Pancreas (tissue), 10 donors: ENCODE measurements at regions not wholly inside any gene's neighbourhood (a gene's known extent, or its start where the extent isn't known, plus 50 kb on each side); places are given as distances from the start of the nearest gene placed in this dataset.
A peak's percentile ranks its signal among the peaks of the same experiment; 100 is the strongest.

ENCODE experiments used
- ATAC-seq, 4 donors: fragments of 200-7000 bp; cut with Tn5 transposase; one replicate each; pipeline versions ENCODE4 v1.8.0 to v1.9.1; 2020; ENCODE audit warnings: mild to moderate bottlenecking in 4 of 4, moderate library complexity in 4 of 4
- DNase-seq, 6 donors: peaks; one replicate each; pipeline ENCODE4 v3.0.0-alpha.2; 2020
- FAIRE-seq: peaks from 2 replicates; lab custom pipeline; 2012; peaks lifted over from hg19 to GRCh38; lab: Jason Lieb, UNC
- H3K27ac ChIP-seq, 4 donors: fragments of 200-600 bp; sonication (generic); 1 replicate in 3 of 4; 2 replicates in 1 of 4; pipeline versions ENCODE4 v1.5.0 to v1.8.0; 2020
- H3K27me3 ChIP-seq, 4 donors: fragments of 200-600 bp; one replicate each; pipeline ENCODE4 v1.8.0; 2021
- H3K36me3 ChIP-seq, 3 donors: fragments of 200-600 bp; sonication (generic) in 1 of 3; one replicate each; pipeline versions ENCODE4 v1.5.0 to v1.8.0; 2020 to 2021
- H3K4me1 ChIP-seq, 3 donors: fragments of 200-600 bp; one replicate each; pipeline ENCODE4 v1.8.0; 2021
- H3K4me3 ChIP-seq, 4 donors: fragments of 200-600 bp; sonication (generic) in 2 of 4; one replicate each; pipeline versions ENCODE4 v1.5.0 to v1.8.0; 2020 to 2021
- H3K9me3 ChIP-seq, 4 donors: fragments of 200-600 bp; one replicate each; pipeline ENCODE4 v1.8.0; 2021
- CTCF ChIP-seq, 4 donors: fragments of 200-600 bp; sonication (generic) in 3 of 4; IDR thresholded peaks; one replicate each; pipeline versions ENCODE4 v1.5.0 to v1.8.0; 2021; ENCODE audit warnings: antibody characterized with exemption in 4 of 4
- WGBS, 2 donors: extraction: QIAGEN DNeasy Blood & Tissue Kit; methylation state at CpG; one replicate each; pipeline ENCODE4 v1.1.7; 2013; 5-methylcytosine and 5-hydroxymethylcytosine counted together
- intact Hi-C, 3 donors: fragments of 100-400 bp; cut with DNase I; formaldehyde crosslinking; loops; one replicate each; pipeline versions ENCODE4 v1.11.1 to v1.14.2; 2022
- donor health status: healthy with polysubstance abuse.
- donor health status: DM: no; HTN: no; CAD: no; lungs with moderate emphysema.
- donor health status: DM: no; HTN: no; CAD: no.
- donor health status: control.
- donor health status: control.
- donor health status: Bipolar disorder and iron deficiency.
- donor health status: DM: yes; HTN: yes; CAD: no.
- donor health status: DM: no; HTN: no; CAD: no.
- donor health status: DM: no; HTN: no; CAD: no.
- donor health status: DM: yes; HTN: yes; CAD: no.

DNA sequence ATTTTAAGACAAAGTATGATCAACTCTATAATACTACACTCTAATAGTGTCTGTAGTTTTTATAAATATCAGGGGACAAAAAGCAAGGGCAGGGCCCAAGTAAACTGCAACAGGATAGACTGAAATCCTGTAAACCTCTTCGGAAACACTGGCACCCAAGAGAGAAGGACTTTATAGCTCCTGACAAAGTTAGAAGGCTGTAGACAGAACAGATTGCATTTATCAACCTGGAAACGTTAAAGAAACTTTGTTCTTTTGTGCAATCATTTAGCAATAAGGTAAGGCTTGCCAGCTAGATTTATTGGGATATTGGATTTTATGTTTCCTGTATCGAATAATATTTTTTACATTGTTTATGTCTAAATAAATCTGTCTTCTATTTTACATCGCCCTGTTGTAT, 91.8 kb upstream of the MAN2A1 start:
- no peak for TF ChIP-seq CTCF (IDR thresholded peaks at IDR 0.05)
- Histone ChIP-seq H3K27me3 (no peaks in the 10 kb centered on the region), H3K4me3 (no peak overlapping the region), H3K9me3 (no peaks in the 10 kb centered on the region), H3K27ac (no peak overlapping the region), H3K4me1 (no peaks in the 10 kb centered on the region), H3K36me3 (no peaks in the 10 kb centered on the region)
- ATAC-seq (no peak), FAIRE-seq (no peak), DNase-seq (no peak)
- intact Hi-C loops: no loop called here
- 54 to 55% methylated on average over 4 of the region's 4 CpGs for WGBS, 2 donors

- ATAC-seq (no peak), DNase-seq (no peak), FAIRE-seq (no peak)
- Histone ChIP-seq H3K27me3 (no peaks in the 10 kb centered on the region), H3K27ac (no peak overlapping the region), H3K4me3 (no peak overlapping the region), H3K9me3 (no peaks in the 10 kb centered on the region), H3K4me1 (no peaks in the 10 kb centered on the region), H3K36me3 (no peaks in the 10 kb centered on the region)
- WGBS, 2 donors: 80 to 88% methylated on average over 3 of the region's 3 CpGs
- TF ChIP-seq CTCF (IDR thresholded peaks at IDR 0.05): no peak
- intact Hi-C loops: no loop called here
These were observed 95.5 kb upstream of the MAN2A1 start for GRCh38 chr5:109594217-109594616.

- H3K9me3 ChIP-seq: no peaks in the 10 kb centered on the region
- intact Hi-C loops: no loop called here
- no peaks in the 10 kb centered on the region for H3K4me1 ChIP-seq
- WGBS, 2 donors: 90 to 92% methylated on average over 3 of the region's 3 CpGs
- DNase-seq (no peak), ATAC-seq (no peak), FAIRE-seq (no peak)
- H3K36me3 ChIP-seq: no peaks in the 10 kb centered on the region
- no peak overlapping the region for H3K27ac ChIP-seq
- H3K4me3 ChIP-seq: no peak overlapping the region
- H3K27me3 ChIP-seq: no peaks in the 10 kb centered on the region
- no peak for TF ChIP-seq CTCF (IDR thresholded peaks at IDR 0.05)
These were observed 98.9 kb upstream of the MAN2A1 start for GRCh38 chr5:109590799-109591198.

- Histone ChIP-seq H3K9me3 (no peaks in the 10 kb centered on the region), H3K27ac (no peak overlapping the region), H3K4me1 (no peaks in the 10 kb centered on the region), H3K27me3 (no peaks in the 10 kb centered on the region), H3K36me3 (no peaks in the 10 kb centered on the region), H3K4me3 (no peak overlapping the region)
- FAIRE-seq (no peak), DNase-seq (peak in 1 of 6 donors; percentile 21), ATAC-seq (peak; percentile 46 to 88 (median 66))
- intact Hi-C loops: no loop called here
- no peak for TF ChIP-seq CTCF (IDR thresholded peaks at IDR 0.05)
- 51 to 57% methylated on average over 4 of the region's 4 CpGs for WGBS, 2 donors
These were observed 99.7 kb upstream of the MAN2A1 start for GRCh38 chr5:109589986-109590385.

DNA sequence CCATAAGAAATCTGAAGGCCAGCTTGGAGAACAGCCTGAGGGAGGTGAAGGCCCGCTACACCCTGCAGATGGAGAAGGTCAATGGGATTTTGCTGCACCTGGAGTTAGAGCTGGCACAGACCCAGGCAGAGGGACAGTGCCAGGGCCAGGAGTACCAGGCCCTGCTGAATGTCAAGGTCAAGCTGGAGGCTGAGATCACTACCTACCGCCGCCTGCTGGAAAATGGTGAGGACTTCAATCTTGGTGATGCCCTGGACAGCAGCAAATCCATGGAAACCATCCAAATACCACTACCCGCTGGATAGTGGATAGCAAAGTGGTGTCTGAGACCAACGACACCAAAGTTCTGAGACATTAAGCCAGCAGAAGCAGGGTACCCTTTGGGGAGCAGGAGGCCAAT, 100.5 kb upstream of the MAN2A1 start:
- intact Hi-C loops: no loop called here
- no peak overlapping the region for H3K27ac ChIP-seq
- WGBS, 2 donors: 78% methylated on average over 5 of the region's 5 CpGs
- H3K36me3 ChIP-seq: no peaks in the 10 kb centered on the region
- ATAC-seq: no peak
- no peak overlapping the region for H3K4me3 ChIP-seq
- no peaks in the 10 kb centered on the region for H3K9me3 ChIP-seq
- TF ChIP-seq CTCF (IDR thresholded peaks at IDR 0.05): no peak
- no peaks in the 10 kb centered on the region for H3K27me3 ChIP-seq
- DNase-seq: peak in 2 of 6 donors; percentile 24 to 32
- no peak for FAIRE-seq
- H3K4me1 ChIP-seq: no peaks in the 10 kb centered on the region
